ENCODE measurements at regions not wholly inside any gene's neighbourhood (a gene's known extent, or its start where the extent isn't known, plus 50 kb on each side); places are given as distances from the start of the nearest gene placed in this dataset.

DNA sequence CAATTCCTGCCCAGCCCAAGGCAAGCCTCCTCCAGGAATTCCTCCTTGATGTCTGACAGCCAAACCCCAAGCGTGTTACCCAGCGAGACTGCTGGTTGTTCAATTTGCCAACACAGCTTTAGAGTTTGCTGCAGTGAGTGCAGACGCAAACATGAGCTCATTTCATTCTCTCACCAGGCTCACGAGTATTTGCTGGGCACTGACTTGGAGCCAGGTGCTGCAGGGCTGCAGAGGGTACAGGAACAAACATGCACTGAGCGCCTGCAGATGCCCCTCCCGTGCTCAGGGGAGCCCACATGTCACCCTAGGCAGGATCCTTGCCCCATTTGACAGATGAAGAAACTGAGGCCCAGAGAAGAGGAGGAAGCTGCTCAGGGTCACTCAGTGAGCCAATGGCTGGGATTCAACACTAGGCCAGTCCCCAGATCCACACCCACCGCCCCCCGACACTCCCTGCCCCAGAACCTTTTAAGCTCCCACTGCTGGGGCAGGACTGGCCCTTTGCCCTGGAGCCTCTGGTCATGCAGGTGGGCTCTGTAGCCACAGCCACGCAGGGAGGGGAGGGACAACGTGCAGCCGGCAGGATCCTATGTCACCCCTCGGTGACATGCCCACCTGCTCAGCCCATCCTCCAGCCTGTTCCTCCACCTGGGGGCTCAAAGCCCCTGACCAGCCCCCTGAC lies 363.7 kb downstream of the MATN1 start:
- WGBS, 2 donors = 55 to 58% methylated on average over 9 to 12 of the region's 12 CpGs

DNA sequence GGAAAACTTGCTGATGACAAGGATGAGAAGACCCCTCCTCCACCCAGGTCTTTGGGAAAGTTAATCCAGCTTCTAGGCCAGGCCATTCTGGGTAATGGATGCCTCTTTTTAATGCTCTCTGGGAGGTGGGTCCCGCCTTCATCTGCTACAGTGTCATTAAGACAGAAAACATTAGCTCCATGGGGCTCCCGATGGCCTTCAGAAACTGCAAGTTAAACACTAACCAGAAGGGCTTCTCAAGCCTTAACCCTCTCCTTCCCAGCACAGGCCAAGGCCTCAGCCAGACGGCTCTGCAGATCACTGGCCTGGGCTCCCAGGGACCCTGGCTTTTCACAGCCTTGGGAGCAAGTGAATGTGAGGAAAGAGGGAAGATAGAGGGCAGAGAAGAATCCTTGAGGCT lies 364.9 kb downstream of the MATN1 start:
- Histone ChIP-seq H3K4me1 (no peaks in the 10 kb centered on the region), H3K4me3 (replicated peaks in 1 of 3) (no peak overlapping the region), H3K9me3 (no peaks in the 10 kb centered on the region), H3K27me3 (no peaks in the 10 kb centered on the region), H3K27ac (no peak overlapping the region), H3K36me3 (no peaks in the 10 kb centered on the region)
- DNase-seq = no peak
- intact Hi-C loops (cut with DNase I) = no loop called here
- WGBS, 2 donors = 21 to 28% methylated on average over 2 to 3 of the region's 3 CpGs
- TF ChIP-seq, protein P1, sequence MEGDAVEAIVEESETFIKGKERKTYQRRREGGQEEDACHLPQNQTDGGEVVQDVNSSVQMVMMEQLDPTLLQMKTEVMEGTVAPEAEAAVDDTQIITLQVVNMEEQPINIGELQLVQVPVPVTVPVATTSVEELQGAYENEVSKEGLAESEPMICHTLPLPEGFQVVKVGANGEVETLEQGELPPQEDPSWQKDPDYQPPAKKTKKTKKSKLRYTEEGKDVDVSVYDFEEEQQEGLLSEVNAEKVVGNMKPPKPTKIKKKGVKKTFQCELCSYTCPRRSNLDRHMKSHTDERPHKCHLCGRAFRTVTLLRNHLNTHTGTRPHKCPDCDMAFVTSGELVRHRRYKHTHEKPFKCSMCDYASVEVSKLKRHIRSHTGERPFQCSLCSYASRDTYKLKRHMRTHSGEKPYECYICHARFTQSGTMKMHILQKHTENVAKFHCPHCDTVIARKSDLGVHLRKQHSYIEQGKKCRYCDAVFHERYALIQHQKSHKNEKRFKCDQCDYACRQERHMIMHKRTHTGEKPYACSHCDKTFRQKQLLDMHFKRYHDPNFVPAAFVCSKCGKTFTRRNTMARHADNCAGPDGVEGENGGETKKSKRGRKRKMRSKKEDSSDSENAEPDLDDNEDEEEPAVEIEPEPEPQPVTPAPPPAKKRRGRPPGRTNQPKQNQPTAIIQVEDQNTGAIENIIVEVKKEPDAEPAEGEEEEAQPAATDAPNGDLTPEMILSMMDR (IDR thresholded peaks at IDR 0.05) = no peak
- no peak for TF ChIP-seq POLR2A (IDR thresholded peaks at IDR 0.05)

More for the DNA sequence above, 363.7 kb downstream of the MATN1 start:
- Histone ChIP-seq H3K4me1 (no peaks in the 10 kb centered on the region), H3K27ac (no peak overlapping the region), H3K27me3 (no peaks in the 10 kb centered on the region), H3K36me3 (no peaks in the 10 kb centered on the region), H3K4me3 (replicated peaks in 1 of 3) (no peak overlapping the region), H3K9me3 (no peaks in the 10 kb centered on the region)
- DNase-seq = no peak
- intact Hi-C loops (cut with DNase I) = no loop called here
- no peak for TF ChIP-seq POLR2A (IDR thresholded peaks at IDR 0.05)

DNA sequence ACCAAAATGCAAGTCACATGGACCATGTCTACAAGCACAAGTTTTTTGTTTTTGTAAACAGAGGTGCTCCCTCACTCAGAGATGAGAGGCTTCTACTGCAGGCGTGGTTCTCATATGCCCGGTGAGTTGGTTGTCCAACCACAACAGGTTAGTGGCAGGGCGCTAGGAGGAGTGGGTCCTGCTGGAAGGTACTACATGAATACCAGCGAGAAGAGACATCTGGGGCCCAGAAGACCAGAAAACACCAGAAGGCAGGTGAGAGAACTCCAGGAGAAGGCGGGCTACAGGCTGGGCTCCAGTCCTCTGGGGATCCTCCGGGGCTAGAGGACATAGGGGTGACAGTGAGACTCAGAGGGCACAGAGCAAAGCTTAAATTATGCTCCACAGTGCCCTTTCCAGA lies 366.5 kb downstream of the MATN1 start:
- WGBS, 2 donors = 71 to 80% methylated on average over 6 of the region's 6 CpGs
- Histone ChIP-seq H3K9me3 (no peaks in the 10 kb centered on the region), H3K27ac (no peak overlapping the region), H3K27me3 (no peaks in the 10 kb centered on the region), H3K36me3 (no peaks in the 10 kb centered on the region), H3K4me1 (no peaks in the 10 kb centered on the region), H3K4me3 (replicated peaks in 1 of 3) (no peak overlapping the region)
- no peak for DNase-seq
- no peak for TF ChIP-seq POLR2A (IDR thresholded peaks at IDR 0.05)
- TF ChIP-seq, protein P1 (IDR thresholded peaks at IDR 0.05) = no peak
- intact Hi-C loops (cut with DNase I) = no loop called here

DNA sequence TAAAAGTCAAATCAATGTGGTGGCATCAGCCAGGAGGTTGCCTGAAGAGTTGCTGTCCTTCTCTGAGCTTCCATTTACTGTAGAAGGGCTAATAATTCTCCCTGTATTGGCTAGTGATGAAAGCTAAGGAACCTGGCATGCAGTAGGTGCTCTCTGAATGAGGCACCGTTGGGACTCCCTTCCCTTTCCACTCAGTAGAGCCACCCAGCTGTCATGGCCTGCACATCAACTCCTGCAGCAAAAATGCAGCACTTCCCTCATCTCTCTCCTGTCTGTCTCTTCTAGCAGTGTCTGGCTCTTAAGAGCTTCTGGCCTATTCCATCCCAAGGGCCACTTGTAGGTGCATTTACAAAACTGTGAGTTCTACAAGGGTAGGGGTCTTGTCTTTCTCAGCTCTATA lies 369.0 kb downstream of the MATN1 start:
- DNase-seq = no peak
- Histone ChIP-seq H3K4me1 (no peaks in the 10 kb centered on the region), H3K36me3 (no peaks in the 10 kb centered on the region), H3K27me3 (no peaks in the 10 kb centered on the region), H3K27ac (no peak overlapping the region), H3K4me3 (replicated peaks in 1 of 3) (no peak overlapping the region), H3K9me3 (no peaks in the 10 kb centered on the region)
- intact Hi-C loops (cut with DNase I) = no loop called here
- WGBS, 2 donors = 0% methylated on average over 1 of the region's 1 CpG
- TF ChIP-seq, protein P1 (IDR thresholded peaks at IDR 0.05) = no peak
- TF ChIP-seq POLR2A (IDR thresholded peaks at IDR 0.05) = no peak

DNA sequence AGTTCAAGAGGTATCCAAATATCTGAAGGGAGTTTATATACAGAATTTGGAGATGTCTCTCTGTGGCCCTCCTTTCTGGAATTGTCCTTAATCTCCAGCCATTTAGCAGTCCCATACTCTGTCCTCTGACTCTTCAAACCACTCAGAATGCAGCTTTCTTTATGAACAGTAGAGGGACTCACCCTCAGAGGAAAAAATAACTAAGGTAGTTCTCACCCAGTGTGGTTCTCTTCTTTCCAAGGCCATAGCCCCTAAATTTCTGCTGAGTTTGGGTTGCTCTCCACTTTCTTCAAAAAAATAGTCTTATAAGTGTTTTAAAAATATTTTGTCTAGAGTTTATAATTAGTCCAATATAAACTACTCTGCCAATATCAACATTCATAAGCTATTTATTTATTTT lies 369.7 kb downstream of the MATN1 start:
- Histone ChIP-seq H3K27ac (no peak overlapping the region), H3K36me3 (no peaks in the 10 kb centered on the region), H3K4me3 (replicated peaks in 1 of 3) (no peak overlapping the region), H3K27me3 (no peaks in the 10 kb centered on the region), H3K4me1 (no peaks in the 10 kb centered on the region), H3K9me3 (no peaks in the 10 kb centered on the region)
- TF ChIP-seq, protein P1 (IDR thresholded peaks at IDR 0.05) = no peak
- no peak for TF ChIP-seq POLR2A (IDR thresholded peaks at IDR 0.05)
- intact Hi-C loops (cut with DNase I) = no loop called here
- no peak for DNase-seq

Measured in thyroid gland (tissue), 4 donors.